ENCODE measurements at regions not wholly inside any gene's neighbourhood (a gene's known extent, or its start where the extent isn't known, plus 50 kb on each side); places are given as distances from the start of the nearest gene placed in this dataset.
"Not testable (repeated sequence)": the region's sequence is repeated elsewhere in the genome, so short reads cannot be mapped to it uniquely, and the experiment has no call there.

- no peak for DNase-seq (ENCODE audit: low spot score)
- no peak for TF ChIP-seq CTCF (IDR thresholded peaks at IDR 0.05; ENCODE audit: extremely low read depth, missing control alignments)
Measured at GRCh38 chr13:110815471-110816204, 99.2 kb downstream of the ANKRD10 start.

- DNase-seq (ENCODE audit: low spot score): no peak
- TF ChIP-seq CTCF (IDR thresholded peaks at IDR 0.05; ENCODE audit: extremely low read depth, missing control alignments): no peak
Measured at GRCh38 chr13:110816500-110816899, 98.4 kb downstream of the ANKRD10 start.

GRCh38 chr13:110817143-110817542, 97.7 kb downstream of the ANKRD10 start:
- DNase-seq (ENCODE audit: low spot score): no peak
- TF ChIP-seq CTCF (IDR thresholded peaks at IDR 0.05; ENCODE audit: extremely low read depth, missing control alignments): no peak

- TF ChIP-seq CTCF (IDR thresholded peaks at IDR 0.05; ENCODE audit: extremely low read depth, missing control alignments): no peak
- no peak for DNase-seq (ENCODE audit: low spot score)
Measured at GRCh38 chr13:110818747-110819146, 96.1 kb downstream of the ANKRD10 start.

- peak; percentile 87 for TF ChIP-seq CTCF (IDR thresholded peaks at IDR 0.05; ENCODE audit: extremely low read depth, missing control alignments)
- DNase-seq (ENCODE audit: low spot score): peak; percentile 93
Measured at GRCh38 chr13:110819203-110820014, 95.5 kb downstream of the ANKRD10 start.

- TF ChIP-seq CTCF (IDR thresholded peaks at IDR 0.05; ENCODE audit: extremely low read depth, missing control alignments): no peak
Measured at GRCh38 chr13:110820322-110820721, 94.5 kb downstream of the ANKRD10 start.

GRCh38 chr13:110821837-110822668, 92.8 kb downstream of the ANKRD10 start:
- DNase-seq (ENCODE audit: low spot score): not testable (repeated sequence)

More at GRCh38 chr13:110820322-110820721, 94.5 kb downstream of the ANKRD10 start:
- DNase-seq (ENCODE audit: low spot score): no peak

Data from GM20000 (cell line).